ENCODE measurements at regions not wholly inside any gene's neighbourhood (a gene's known extent, or its start where the extent isn't known, plus 50 kb on each side); places are given as distances from the start of the nearest gene placed in this dataset.

DNA sequence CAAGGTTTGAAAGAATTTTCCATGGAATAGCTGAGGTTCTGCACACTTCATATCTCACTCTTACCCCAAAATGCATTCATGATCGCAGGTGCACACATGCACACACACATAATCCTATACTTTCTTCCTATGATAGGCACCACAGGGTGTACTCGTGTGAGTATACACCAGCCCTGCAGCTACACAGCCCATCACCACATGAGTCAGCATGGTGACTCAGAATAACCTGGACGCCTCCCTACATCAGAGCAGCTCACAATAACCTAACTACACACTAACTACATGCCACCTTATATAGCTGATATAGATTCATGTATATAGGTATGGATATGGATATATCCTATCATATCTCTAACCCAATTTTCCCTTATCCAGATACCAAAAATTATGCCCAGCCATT lies 850.2 kb upstream of the TMEM132C start:
- no peak overlapping the region for H2AFZ ChIP-seq (ENCODE audit: low read depth, low read length)
- no peak overlapping the region for H3K27ac ChIP-seq (ENCODE audit: low read length)
- H3K9me3 ChIP-seq (ENCODE audit: low read length) = no peaks in the 10 kb centered on the region
- H3K27me3 ChIP-seq (ENCODE audit: insufficient read depth, low read depth, low read length) = no peaks in the 10 kb centered on the region
- TF ChIP-seq SMC3 (conservative IDR thresholded peaks at IDR 0.05; ENCODE audit: poor library complexity) (no peak), MXI1 (conservative IDR thresholded peaks at IDR 0.05; ENCODE audit: poor library complexity, severe bottlenecking) (no peak), POLR2AphosphoS5 (IDR thresholded peaks at IDR 0.05) (no peak), EP300 (conservative IDR thresholded peaks at IDR 0.05; ENCODE audit: poor library complexity, severe bottlenecking) (no peak), CTCF (IDR thresholded peaks at IDR 0.05; ENCODE audit: poor library complexity, severe bottlenecking) (no peak), EZH2 (IDR thresholded peaks at IDR 0.05; ENCODE audit: borderline replicate concordance, insufficient read depth, low read length, poor library complexity, severe bottlenecking) (no peak), RAD21 (conservative IDR thresholded peaks at IDR 0.05) (no peak), TAF1 (IDR thresholded peaks at IDR 0.05; ENCODE audit: low read depth) (no peak)
- TF ChIP-seq, protein P1, sequence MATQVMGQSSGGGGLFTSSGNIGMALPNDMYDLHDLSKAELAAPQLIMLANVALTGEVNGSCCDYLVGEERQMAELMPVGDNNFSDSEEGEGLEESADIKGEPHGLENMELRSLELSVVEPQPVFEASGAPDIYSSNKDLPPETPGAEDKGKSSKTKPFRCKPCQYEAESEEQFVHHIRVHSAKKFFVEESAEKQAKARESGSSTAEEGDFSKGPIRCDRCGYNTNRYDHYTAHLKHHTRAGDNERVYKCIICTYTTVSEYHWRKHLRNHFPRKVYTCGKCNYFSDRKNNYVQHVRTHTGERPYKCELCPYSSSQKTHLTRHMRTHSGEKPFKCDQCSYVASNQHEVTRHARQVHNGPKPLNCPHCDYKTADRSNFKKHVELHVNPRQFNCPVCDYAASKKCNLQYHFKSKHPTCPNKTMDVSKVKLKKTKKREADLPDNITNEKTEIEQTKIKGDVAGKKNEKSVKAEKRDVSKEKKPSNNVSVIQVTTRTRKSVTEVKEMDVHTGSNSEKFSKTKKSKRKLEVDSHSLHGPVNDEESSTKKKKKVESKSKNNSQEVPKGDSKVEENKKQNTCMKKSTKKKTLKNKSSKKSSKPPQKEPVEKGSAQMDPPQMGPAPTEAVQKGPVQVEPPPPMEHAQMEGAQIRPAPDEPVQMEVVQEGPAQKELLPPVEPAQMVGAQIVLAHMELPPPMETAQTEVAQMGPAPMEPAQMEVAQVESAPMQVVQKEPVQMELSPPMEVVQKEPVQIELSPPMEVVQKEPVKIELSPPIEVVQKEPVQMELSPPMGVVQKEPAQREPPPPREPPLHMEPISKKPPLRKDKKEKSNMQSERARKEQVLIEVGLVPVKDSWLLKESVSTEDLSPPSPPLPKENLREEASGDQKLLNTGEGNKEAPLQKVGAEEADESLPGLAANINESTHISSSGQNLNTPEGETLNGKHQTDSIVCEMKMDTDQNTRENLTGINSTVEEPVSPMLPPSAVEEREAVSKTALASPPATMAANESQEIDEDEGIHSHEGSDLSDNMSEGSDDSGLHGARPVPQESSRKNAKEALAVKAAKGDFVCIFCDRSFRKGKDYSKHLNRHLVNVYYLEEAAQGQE (IDR thresholded peaks at IDR 0.05; ENCODE audit: borderline replicate concordance) = no peak
- no peaks in the 10 kb centered on the region for H3K79me2 ChIP-seq (replicated peaks; ENCODE audit: insufficient read depth, low read length)
- H3K9ac ChIP-seq (ENCODE audit: low read length) = no peak overlapping the region
- H3K4me3 ChIP-seq (ENCODE audit: low read length) = no peak overlapping the region
- H3F3A ChIP-seq (ENCODE audit: insufficient read depth, low read length, poor library complexity, severe bottlenecking) = peaks cover 3% of the 10 kb centered on the region
- no peak overlapping the region for H3K4me2 ChIP-seq (ENCODE audit: low read length)
- H4K20me1 ChIP-seq (ENCODE audit: insufficient read depth) = no peaks in the 10 kb centered on the region
- no peaks in the 10 kb centered on the region for H3K9me2 ChIP-seq (ENCODE audit: insufficient read depth, low read length)
- no peaks in the 10 kb centered on the region for H3K36me3 ChIP-seq (ENCODE audit: insufficient read depth, low read length)

DNA sequence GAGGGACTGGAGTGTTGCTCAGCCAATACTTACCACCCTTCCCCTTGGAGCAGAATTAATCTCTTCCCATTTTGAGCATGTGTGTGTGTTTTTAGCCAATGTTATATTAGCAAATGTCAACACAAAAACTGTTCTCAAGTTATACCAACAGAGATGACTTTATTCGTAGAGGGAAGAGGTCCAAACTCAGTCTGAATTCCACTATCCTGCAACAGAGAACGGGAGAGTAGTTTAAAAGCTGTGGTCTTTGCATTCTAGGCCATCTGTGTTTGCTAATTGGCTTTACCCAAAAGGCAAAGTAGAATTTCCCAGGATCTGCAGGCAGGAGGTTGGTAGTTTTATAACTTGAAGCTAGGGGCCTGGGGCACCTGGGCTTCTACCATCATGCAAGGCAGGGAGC lies 847.9 kb upstream of the TMEM132C start:
- no peak overlapping the region for H3K4me3 ChIP-seq (ENCODE audit: low read length)
- no peak overlapping the region for H3K9ac ChIP-seq (ENCODE audit: low read length)
- H3K9me3 ChIP-seq (ENCODE audit: low read length) = no peaks in the 10 kb centered on the region
- no peaks in the 10 kb centered on the region for H3F3A ChIP-seq (ENCODE audit: insufficient read depth, low read length, poor library complexity, severe bottlenecking)
- H3K36me3 ChIP-seq (ENCODE audit: insufficient read depth, low read length) = no peaks in the 10 kb centered on the region
- H4K20me1 ChIP-seq (ENCODE audit: insufficient read depth) = no peaks in the 10 kb centered on the region
- H2AFZ ChIP-seq (ENCODE audit: low read depth, low read length) = no peak overlapping the region
- no peaks in the 10 kb centered on the region for H3K27me3 ChIP-seq (ENCODE audit: insufficient read depth, low read depth, low read length)
- H3K9me2 ChIP-seq (ENCODE audit: insufficient read depth, low read length) = no peaks in the 10 kb centered on the region
- H3K27ac ChIP-seq (ENCODE audit: low read length) = no peak overlapping the region
- TF ChIP-seq MXI1 (conservative IDR thresholded peaks at IDR 0.05; ENCODE audit: poor library complexity, severe bottlenecking) (no peak), TAF1 (IDR thresholded peaks at IDR 0.05; ENCODE audit: low read depth) (no peak), SMC3 (conservative IDR thresholded peaks at IDR 0.05; ENCODE audit: poor library complexity) (no peak), CTCF (IDR thresholded peaks at IDR 0.05; ENCODE audit: poor library complexity, severe bottlenecking) (no peak), POLR2AphosphoS5 (IDR thresholded peaks at IDR 0.05) (no peak), EZH2 (IDR thresholded peaks at IDR 0.05; ENCODE audit: borderline replicate concordance, insufficient read depth, low read length, poor library complexity, severe bottlenecking) (no peak)
- no peak overlapping the region for H3K4me2 ChIP-seq (ENCODE audit: low read length)
- no peaks in the 10 kb centered on the region for H3K79me2 ChIP-seq (replicated peaks; ENCODE audit: insufficient read depth, low read length)
